CD8-positive, alpha-beta memory T cell (primary cell): ENCODE measurements at regions not wholly inside any gene's neighbourhood (a gene's known extent, or its start where the extent isn't known, plus 50 kb on each side); places are given as distances from the start of the nearest gene placed in this dataset.

Source experiments
- CTCF ChIA-PET: fragments of 350-600 bp; sonication (Branson Sonifier 250); formaldehyde crosslinking; loops from one replicate; lab custom pipeline; 2021; ENCODE audit warnings: antibody characterized with exemption; lab: Charles Lee
- POLR2A ChIA-PET: fragments of 350-600 bp; sonication (Branson Sonifier 250); formaldehyde crosslinking; loops from one replicate; lab custom pipeline; 2021; ENCODE audit warnings: antibody characterized with exemption; lab: Charles Lee
- DNase-seq, 5 donors: peaks; one replicate each; pipeline versions ENCODE4 v3.0.0 to v3.0.0-alpha.2; 2020 to 2022; ENCODE audit warnings: mixed read lengths in 1 of 5
- H3K27ac ChIP-seq: one replicate; pipeline ENCODE4 v1.7.0; 2013; ENCODE audit warnings: low read depth, mild to moderate bottlenecking, low read length, moderate library complexity
- H3K27me3 ChIP-seq: 2 replicates; pipeline ENCODE4 v1.7.0; 2013; ENCODE audit warnings: low read length, mild to moderate bottlenecking; ENCODE audit not compliant: insufficient read depth, poor library complexity, severe bottlenecking
- H3K36me3 ChIP-seq: 2 replicates; pipeline ENCODE4 v1.7.0; 2013; ENCODE audit warnings: mild to moderate bottlenecking, low read length, moderate library complexity; ENCODE audit not compliant: insufficient read depth
- H3K4me1 ChIP-seq: 2 replicates; pipeline ENCODE4 v1.7.0; 2013; ENCODE audit warnings: mild to moderate bottlenecking, low read length, moderate library complexity; ENCODE audit not compliant: insufficient read depth
- H3K4me3 ChIP-seq: 2 replicates; pipeline ENCODE4 v1.7.0; 2013; ENCODE audit warnings: mild to moderate bottlenecking, low read length
- H3K9me3 ChIP-seq: 2 replicates; pipeline ENCODE4 v1.7.0; 2013; ENCODE audit warnings: mild to moderate bottlenecking, low read length
- H3K27ac Mint-ChIP-seq, 8 donors: one replicate each; pipeline ENCODE4 v1.8.0; 2020 to 2021; ENCODE audit warnings: mixed read lengths in 8 of 8, mild to moderate bottlenecking in 6 of 8, inconsistent platforms in 3 of 8, moderate library complexity in 3 of 8
- H3K27me3 Mint-ChIP-seq, 2 donors: one replicate each; pipeline ENCODE4 v1.8.0; 2020 to 2021; ENCODE audit warnings: mixed read lengths in 2 of 2, mild to moderate bottlenecking in 1 of 2, moderate library complexity in 1 of 2
- H3K36me3 Mint-ChIP-seq, 3 donors: one replicate each; pipeline ENCODE4 v1.8.0; 2020 to 2021; ENCODE audit warnings: mixed read lengths in 3 of 3, inconsistent platforms in 1 of 3, mild to moderate bottlenecking in 1 of 3
- H3K4me1 Mint-ChIP-seq, 3 donors: one replicate each; pipeline ENCODE4 v1.8.0; 2020 to 2021; ENCODE audit warnings: mixed read lengths in 3 of 3, inconsistent platforms in 1 of 3, mild to moderate bottlenecking in 1 of 3
- H3K4me3 Mint-ChIP-seq, 7 donors: one replicate each; pipeline ENCODE4 v1.8.0; 2020 to 2021; ENCODE audit warnings: mixed read lengths in 7 of 7, mild to moderate bottlenecking in 6 of 7, moderate library complexity in 4 of 7, inconsistent platforms in 2 of 7
- H3K9me3 Mint-ChIP-seq, 5 donors: one replicate each; pipeline ENCODE4 v1.8.0; 2020 to 2022; ENCODE audit warnings: mixed read lengths in 5 of 5, mild to moderate bottlenecking in 3 of 5, moderate library complexity in 2 of 5, inconsistent platforms in 1 of 5

DNA sequence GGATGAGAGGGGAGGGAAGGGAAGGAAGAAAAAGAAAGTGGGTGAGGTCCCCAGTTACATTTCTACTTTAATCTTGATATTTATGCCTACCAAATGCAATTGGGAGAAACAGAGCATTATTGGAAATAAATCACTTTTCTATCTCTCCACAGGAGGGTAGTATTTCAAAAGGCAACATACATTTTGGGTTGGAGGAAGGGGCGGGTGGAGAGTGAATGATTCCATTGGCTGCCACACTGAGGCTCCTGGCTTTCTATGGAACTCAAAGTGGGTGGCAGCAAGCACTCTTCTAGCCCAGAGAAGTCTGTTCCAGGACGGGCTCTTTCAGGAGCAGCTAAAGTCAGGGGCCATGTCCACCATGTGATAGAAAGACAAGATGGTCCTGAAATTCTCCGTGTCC is 441.3 kb downstream of the DAD1 start:
- Histone ChIP-seq H3K4me3 (no peak overlapping the region), H3K36me3 (no peaks in the 10 kb centered on the region), H3K27ac (no peak overlapping the region), H3K9me3 (no peaks in the 10 kb centered on the region), H3K27me3 (no peaks in the 10 kb centered on the region), H3K4me1 (no peaks in the 10 kb centered on the region)
- H3K4me3 Mint-ChIP-seq: peak overlapping the region in 5 of 7 donors; percentile 23 to 89 (median 73)
- H3K9me3 Mint-ChIP-seq: no peaks in the 10 kb centered on the region
- no peaks in the 10 kb centered on the region for H3K4me1 Mint-ChIP-seq
- DNase-seq: no peak
- no peaks in the 10 kb centered on the region for H3K36me3 Mint-ChIP-seq
- H3K27me3 Mint-ChIP-seq: peaks cover 0 to 1% of the 10 kb centered on the region in 2 donors
- ChIA-PET CTCF (no interaction called here), POLR2A (no interaction called here)
- H3K27ac Mint-ChIP-seq: peak overlapping the region in 3 of 8 donors; percentile 22 to 72 (median 69)

DNA sequence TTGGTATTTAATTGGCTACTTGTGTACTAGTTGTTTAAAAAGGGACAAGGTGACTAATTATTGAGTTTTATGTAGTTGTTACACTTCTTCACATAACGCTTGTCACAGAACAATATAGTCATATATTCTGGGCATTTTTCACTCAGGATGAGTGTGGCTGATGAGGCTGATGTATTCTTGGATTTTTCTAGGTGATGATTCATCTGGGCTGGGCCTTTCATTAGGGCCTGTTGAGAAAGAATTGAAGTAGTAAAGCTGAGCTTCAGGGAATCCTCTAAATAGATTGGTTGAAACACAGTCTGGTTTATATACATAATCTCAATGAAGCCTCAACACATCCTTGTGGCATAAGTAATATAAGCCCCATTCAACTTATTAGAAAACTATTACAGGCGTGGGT is 445.7 kb downstream of the DAD1 start:
- H3K27me3 ChIP-seq: no peaks in the 10 kb centered on the region
- H3K4me3 ChIP-seq: no peak overlapping the region
- ChIA-PET CTCF (no interaction called here), POLR2A (no interaction called here)
- H3K27me3 Mint-ChIP-seq: peaks cover 0 to 1% of the 10 kb centered on the region in 2 donors
- H3K4me1 ChIP-seq: no peaks in the 10 kb centered on the region
- no peaks in the 10 kb centered on the region for H3K36me3 Mint-ChIP-seq
- H3K9me3 ChIP-seq: no peaks in the 10 kb centered on the region
- no peak for DNase-seq
- H3K9me3 Mint-ChIP-seq: no peaks in the 10 kb centered on the region
- H3K4me1 Mint-ChIP-seq: no peaks in the 10 kb centered on the region
- H3K36me3 ChIP-seq: no peaks in the 10 kb centered on the region
- no peak overlapping the region for H3K27ac Mint-ChIP-seq
- no peak overlapping the region for H3K4me3 Mint-ChIP-seq
- H3K27ac ChIP-seq: no peak overlapping the region

DNA sequence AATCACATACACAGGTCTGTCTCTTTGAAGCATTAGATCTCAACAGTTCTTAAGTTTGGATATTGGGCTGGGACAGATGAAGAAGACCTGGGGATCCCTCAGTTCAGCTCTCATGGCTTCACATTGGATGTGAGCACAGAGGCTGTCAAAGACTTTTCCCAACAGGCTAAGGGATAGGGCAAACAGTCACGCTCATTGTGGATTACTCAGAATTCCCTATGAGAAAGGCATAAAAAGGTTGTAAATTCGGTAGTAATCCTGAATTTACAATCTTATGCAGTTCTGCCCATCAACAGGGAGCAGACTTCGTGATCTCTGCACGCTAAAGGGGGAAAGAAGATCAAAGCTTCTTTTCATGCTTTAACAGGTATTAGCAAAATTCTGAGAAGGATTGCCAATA is 448.4 kb downstream of the DAD1 start:
- H3K9me3 Mint-ChIP-seq: no peaks in the 10 kb centered on the region
- ChIA-PET POLR2A (no interaction called here), CTCF (no interaction called here)
- no peaks in the 10 kb centered on the region for H3K4me1 Mint-ChIP-seq
- no peaks in the 10 kb centered on the region for H3K36me3 Mint-ChIP-seq
- Histone ChIP-seq H3K4me3 (no peak overlapping the region), H3K27me3 (no peaks in the 10 kb centered on the region), H3K36me3 (no peaks in the 10 kb centered on the region), H3K4me1 (no peaks in the 10 kb centered on the region), H3K27ac (no peak overlapping the region), H3K9me3 (no peaks in the 10 kb centered on the region)
- no peaks in the 10 kb centered on the region for H3K27me3 Mint-ChIP-seq
- no peak overlapping the region for H3K4me3 Mint-ChIP-seq
- DNase-seq: no peak
- H3K27ac Mint-ChIP-seq: no peak overlapping the region

DNA sequence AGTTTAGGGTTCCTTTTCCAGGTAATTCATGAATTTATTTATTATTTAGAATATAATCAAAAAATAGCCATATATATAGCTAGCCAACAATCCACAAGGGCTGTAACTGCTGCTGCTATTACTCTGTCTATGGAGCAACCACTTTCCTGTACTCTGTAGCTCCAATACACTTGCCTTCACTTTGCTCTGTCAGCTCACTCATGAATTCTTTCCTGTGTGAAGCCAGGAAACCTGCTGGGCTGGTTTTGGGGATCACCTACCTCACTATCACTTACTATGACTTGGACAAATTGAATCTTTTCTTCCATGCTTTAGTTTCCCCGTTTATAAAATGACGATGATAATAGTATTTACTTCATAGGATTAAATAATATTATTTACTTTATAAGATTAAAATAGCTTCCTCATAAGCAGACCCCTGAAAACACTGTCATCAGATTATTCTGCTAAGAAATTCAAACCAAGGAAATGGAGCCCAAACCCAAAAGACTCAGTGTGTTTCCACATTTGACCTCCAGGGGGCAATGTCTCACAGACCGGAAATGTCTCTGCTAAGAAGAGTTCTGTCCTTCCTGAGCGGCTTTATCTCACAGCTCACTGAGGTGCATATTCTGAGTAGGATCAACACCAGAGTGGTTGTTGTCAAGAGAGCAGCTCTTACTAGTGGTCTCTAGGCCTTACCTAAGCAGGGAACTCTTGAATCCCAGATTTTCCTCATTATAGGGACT is 457.1 kb downstream of the DAD1 start:
- Histone ChIP-seq H3K4me3 (no peak overlapping the region), H3K9me3 (no peaks in the 10 kb centered on the region), H3K27ac (no peak overlapping the region), H3K36me3 (no peaks in the 10 kb centered on the region), H3K4me1 (no peaks in the 10 kb centered on the region), H3K27me3 (no peaks in the 10 kb centered on the region)
- DNase-seq: peak in 1 of 5 donors; percentile 45
- Mint-ChIP-seq H3K4me3 (no peak overlapping the region), H3K27me3 (no peaks in the 10 kb centered on the region), H3K9me3 (peaks cover 0 to 2% (median 0%) of the 10 kb centered on the region in 5 donors), H3K4me1 (peaks cover 0 to 3% (median 0%) of the 10 kb centered on the region in 3 donors), H3K27ac (no peak overlapping the region), H3K36me3 (no peaks in the 10 kb centered on the region)
- ChIA-PET POLR2A (no interaction called here), CTCF (interaction anchor here (1.1 to 1.3 kb wide), 2 partner anchors 8 to 9 kb away, joined by 3 to 4 read pairs; no protein-coding TSS in a partner anchor)

DNA sequence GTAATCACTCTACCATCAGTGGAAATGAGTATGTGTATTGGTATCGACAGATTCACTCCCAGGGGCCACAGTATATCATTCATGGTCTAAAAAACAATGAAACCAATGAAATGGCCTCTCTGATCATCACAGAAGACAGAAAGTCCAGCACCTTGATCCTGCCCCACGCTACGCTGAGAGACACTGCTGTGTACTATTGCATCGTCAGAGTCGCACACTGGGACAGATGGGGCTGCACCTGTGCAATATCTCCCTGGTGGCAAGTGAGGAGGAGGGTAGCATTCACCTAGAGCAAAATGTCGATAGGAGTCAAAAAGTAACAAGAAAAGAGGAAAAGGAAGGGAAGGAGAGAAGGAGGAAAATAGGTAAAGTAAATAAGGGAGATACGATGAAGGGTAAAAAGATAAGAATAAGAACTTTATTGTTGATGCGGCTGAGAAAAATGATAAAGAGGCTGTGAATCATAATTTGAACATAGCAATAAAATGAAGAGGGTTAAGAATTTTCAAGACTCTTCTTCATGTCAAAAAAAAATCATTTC is 450.5 kb upstream of the OR4E1 start:
- no peaks in the 10 kb centered on the region for H3K9me3 ChIP-seq
- CTCF ChIA-PET: interaction anchor here (1.0 to 1.5 kb wide), 2 partner anchors 8 to 446 kb away, joined by 3 to 4 read pairs; no protein-coding TSS in a partner anchor
- H3K27ac ChIP-seq: no peak overlapping the region

DNA sequence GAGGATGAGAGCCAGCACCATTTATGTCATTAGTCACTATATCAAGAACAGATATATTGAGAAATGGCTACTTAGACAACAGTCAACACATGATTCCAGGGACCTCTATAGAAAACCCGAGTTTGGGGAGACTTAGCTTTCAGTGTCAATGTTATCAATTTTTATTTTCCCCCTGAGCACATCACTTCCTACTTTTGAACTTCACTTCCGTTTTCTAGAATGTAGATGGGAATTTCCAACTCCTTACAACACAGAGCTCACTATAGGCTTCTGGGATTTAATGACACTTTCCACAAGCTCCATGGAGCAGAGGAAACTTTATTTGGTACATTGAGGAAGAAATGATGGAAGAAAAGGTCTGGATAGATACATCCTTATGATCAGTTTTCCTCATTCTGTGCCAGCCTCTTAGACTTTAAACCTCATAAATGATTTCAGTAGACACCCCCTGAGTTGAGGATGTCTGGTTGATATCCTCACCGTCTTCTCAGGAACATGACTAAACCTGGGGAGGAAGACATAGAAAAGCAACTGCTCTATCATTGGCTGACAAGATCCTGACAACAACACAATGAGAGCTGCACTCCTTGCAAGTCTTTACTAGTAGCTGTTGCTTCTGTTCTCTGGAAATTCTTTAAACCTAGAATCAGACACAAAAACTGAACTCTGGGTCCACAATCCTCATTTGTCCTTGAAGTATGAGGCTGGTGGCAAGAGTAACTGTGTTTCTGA is 449.4 kb upstream of the OR4E1 start:
- Histone ChIP-seq H3K27me3 (no peaks in the 10 kb centered on the region), H3K4me3 (no peak overlapping the region), H3K36me3 (no peaks in the 10 kb centered on the region), H3K27ac (no peak overlapping the region), H3K4me1 (no peaks in the 10 kb centered on the region), H3K9me3 (no peaks in the 10 kb centered on the region)
- peaks cover 0 to 8% (median 4%) of the 10 kb centered on the region in 3 donors for H3K4me1 Mint-ChIP-seq
- peak overlapping the region; percentile 47 to 98 (median 70) for H3K27ac Mint-ChIP-seq
- POLR2A ChIA-PET: interaction anchor here (1.5 kb wide), 1 partner anchor 433 kb away, joined by 3 read pairs; no protein-coding TSS in a partner anchor
- no peaks in the 10 kb centered on the region for H3K9me3 Mint-ChIP-seq
- no peak for DNase-seq
- no peaks in the 10 kb centered on the region for H3K27me3 Mint-ChIP-seq
- CTCF ChIA-PET: interaction anchor here (1.0 to 1.3 kb wide), 4 partner anchors 8 to 447 kb away, joined by 3 to 4 read pairs (median 3); no protein-coding TSS in a partner anchor
- H3K36me3 Mint-ChIP-seq: no peaks in the 10 kb centered on the region
- peak overlapping the region; percentile 40 to 82 (median 71) for H3K4me3 Mint-ChIP-seq

More for the DNA sequence above, 450.5 kb upstream of the OR4E1 start:
- H3K4me3 ChIP-seq: no peak overlapping the region
- H3K4me1 ChIP-seq: no peaks in the 10 kb centered on the region
- H3K4me3 Mint-ChIP-seq: peak overlapping the region in 6 of 7 donors; percentile 57 to 82 (median 72)
- no peaks in the 10 kb centered on the region for H3K27me3 ChIP-seq
- no peaks in the 10 kb centered on the region for H3K27me3 Mint-ChIP-seq
- no peaks in the 10 kb centered on the region for H3K9me3 Mint-ChIP-seq
- H3K36me3 ChIP-seq: no peaks in the 10 kb centered on the region
- no peak for DNase-seq
- H3K27ac Mint-ChIP-seq: peak overlapping the region in 6 of 8 donors; percentile 64 to 88 (median 81)
- POLR2A ChIA-PET: interaction anchor here (0.5 to 1.5 kb wide), 2 partner anchors 14 to 432 kb away, joined by 3 to 5 read pairs; no protein-coding TSS in a partner anchor
- no peaks in the 10 kb centered on the region for H3K36me3 Mint-ChIP-seq
- H3K4me1 Mint-ChIP-seq: peaks cover 0 to 8% (median 4%) of the 10 kb centered on the region in 3 donors

DNA sequence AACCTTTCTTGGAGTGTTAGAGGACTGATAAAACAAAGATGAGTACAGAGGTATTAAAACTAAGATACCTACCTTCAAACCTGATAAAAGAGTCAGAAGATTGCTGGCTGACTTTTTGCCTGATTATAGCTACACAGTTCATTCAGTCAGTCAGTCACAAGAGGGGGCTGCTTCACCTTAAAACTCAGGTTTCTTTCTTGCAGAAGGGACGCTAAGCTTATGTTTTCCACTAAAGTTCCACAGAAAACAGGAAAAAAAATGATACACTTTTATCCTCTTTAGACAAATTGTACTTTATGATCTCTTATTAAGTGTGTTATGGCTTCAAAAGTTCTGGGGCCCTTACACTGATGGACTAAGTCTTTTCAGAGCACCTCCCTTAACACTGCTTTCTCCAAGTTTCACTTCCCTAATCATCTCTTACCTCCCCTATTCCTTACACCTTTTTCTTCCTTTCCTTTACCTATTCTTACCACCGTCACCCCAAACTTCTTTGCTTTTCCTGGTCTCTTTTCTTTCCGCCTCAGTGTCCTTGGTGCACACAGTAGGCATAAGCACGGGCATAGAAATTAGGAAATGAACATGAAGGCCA is 448.7 kb upstream of the OR4E1 start:
- no peaks in the 10 kb centered on the region for H3K9me3 ChIP-seq
- no peak for DNase-seq
- H3K9me3 Mint-ChIP-seq: no peaks in the 10 kb centered on the region

More for the DNA sequence above, 448.7 kb upstream of the OR4E1 start:
- no peak overlapping the region for H3K4me3 ChIP-seq
- H3K27me3 Mint-ChIP-seq: no peaks in the 10 kb centered on the region
- POLR2A ChIA-PET: no interaction called here
- no peaks in the 10 kb centered on the region for H3K36me3 ChIP-seq
- CTCF ChIA-PET: interaction anchor here (0.7 to 1.3 kb wide), 4 partner anchors 9 to 448 kb away, joined by 3 read pairs; no protein-coding TSS in a partner anchor
- peaks cover 0 to 8% (median 4%) of the 10 kb centered on the region in 3 donors for H3K4me1 Mint-ChIP-seq
- H3K27ac Mint-ChIP-seq: peak overlapping the region in 6 of 8 donors; percentile 47 to 98 (median 72)
- no peak overlapping the region for H3K27ac ChIP-seq
- H3K4me3 Mint-ChIP-seq: peak overlapping the region in 6 of 7 donors; percentile 25 to 82 (median 72)
- no peaks in the 10 kb centered on the region for H3K36me3 Mint-ChIP-seq
- H3K27me3 ChIP-seq: no peaks in the 10 kb centered on the region
- no peaks in the 10 kb centered on the region for H3K4me1 ChIP-seq
